LNCaP clone FGC (cell line): ENCODE measurements at regions not wholly inside any gene's neighbourhood (a gene's known extent, or its start where the extent isn't known, plus 50 kb on each side); places are given as distances from the start of the nearest gene placed in this dataset.

Source experiments
- DNase-seq: peaks from one replicate; pipeline ENCODE4 v3.0.0-alpha.2; 2011; ENCODE audit warnings: low read depth
- H3K4me3 ChIP-seq: 2 replicates; pipeline ENCODE4 v1.5.1; 2011; ENCODE audit warnings: mild to moderate bottlenecking, low read depth, low read length, control low read depth
- TF ChIP-seq, protein P1 (sequence below): IDR thresholded peaks from 2 replicates; pipeline ENCODE4 v1.5.1; 2012; ENCODE audit warnings: mild to moderate bottlenecking; ENCODE audit not compliant: control insufficient read depth, insufficient read depth; ENCODE audit errors: extremely low read depth

DNA sequence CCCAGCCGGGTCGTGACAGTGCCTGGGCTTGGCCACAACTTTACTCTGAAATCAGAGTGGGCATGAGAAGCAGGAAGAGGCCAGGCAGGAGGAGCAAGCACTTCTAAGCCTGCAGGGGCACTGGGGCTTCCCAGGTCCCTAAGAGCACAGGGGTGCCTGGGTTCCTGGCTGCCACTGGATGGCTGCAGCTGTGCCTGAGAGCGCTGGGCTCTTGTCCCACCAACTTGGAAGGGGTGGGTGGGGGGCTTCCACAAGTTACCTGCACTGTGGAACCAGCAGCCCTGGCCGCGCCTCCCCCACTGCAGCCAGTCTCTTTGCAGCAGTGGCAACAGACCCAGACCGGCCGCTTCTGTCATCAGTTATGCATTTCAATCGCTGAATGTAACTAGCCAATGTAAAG, 434.7 kb upstream of the GRM3 start:
- no peak overlapping the region for H3K4me3 ChIP-seq
- TF ChIP-seq, protein P1, sequence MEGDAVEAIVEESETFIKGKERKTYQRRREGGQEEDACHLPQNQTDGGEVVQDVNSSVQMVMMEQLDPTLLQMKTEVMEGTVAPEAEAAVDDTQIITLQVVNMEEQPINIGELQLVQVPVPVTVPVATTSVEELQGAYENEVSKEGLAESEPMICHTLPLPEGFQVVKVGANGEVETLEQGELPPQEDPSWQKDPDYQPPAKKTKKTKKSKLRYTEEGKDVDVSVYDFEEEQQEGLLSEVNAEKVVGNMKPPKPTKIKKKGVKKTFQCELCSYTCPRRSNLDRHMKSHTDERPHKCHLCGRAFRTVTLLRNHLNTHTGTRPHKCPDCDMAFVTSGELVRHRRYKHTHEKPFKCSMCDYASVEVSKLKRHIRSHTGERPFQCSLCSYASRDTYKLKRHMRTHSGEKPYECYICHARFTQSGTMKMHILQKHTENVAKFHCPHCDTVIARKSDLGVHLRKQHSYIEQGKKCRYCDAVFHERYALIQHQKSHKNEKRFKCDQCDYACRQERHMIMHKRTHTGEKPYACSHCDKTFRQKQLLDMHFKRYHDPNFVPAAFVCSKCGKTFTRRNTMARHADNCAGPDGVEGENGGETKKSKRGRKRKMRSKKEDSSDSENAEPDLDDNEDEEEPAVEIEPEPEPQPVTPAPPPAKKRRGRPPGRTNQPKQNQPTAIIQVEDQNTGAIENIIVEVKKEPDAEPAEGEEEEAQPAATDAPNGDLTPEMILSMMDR, result no peak
- DNase-seq, result no peak

DNA sequence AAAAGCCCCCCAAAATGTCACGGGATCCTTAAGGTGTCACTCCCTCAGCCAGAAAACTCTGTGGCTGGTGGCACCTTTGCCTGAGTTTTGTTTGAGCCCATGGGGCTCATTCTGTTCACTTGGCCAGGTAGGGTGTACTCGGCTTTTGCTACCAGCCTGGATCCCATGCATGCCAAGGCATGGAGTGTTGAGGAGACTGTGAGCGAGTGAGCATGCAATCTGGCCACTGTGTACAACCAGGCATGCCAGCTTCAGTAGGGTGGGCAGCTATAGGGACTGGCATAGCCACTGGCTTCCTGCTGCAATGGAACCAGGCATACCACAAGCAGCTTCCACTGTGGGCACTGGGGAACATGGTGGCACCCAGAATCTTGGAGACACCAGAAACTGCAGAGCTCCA, 436.0 kb upstream of the GRM3 start:
- DNase-seq, result no peak
- TF ChIP-seq, protein P1, result no peak
- H3K4me3 ChIP-seq, result no peak overlapping the region

DNA sequence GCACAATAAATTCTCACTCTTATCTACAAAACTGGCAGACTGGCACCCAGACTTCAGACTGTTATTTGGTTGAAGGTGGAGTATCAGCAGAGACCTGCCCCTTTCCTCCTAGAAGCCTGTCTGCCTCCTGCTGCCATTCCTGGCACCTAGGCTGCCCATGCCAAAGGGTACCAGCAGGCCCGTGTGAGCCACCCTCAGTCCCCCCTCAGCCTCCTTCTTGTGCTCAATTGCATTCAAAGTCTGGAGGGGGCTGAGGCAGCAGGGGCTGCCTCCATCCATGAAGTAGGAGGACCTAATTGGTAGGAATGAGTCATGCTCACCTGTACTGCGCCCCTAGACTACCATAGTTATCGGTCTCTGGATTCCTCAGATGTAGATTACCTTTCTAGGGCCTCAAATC, 440.9 kb upstream of the GRM3 start:
- DNase-seq, result no peak
- TF ChIP-seq, protein P1, result no peak
- no peak overlapping the region for H3K4me3 ChIP-seq

DNA sequence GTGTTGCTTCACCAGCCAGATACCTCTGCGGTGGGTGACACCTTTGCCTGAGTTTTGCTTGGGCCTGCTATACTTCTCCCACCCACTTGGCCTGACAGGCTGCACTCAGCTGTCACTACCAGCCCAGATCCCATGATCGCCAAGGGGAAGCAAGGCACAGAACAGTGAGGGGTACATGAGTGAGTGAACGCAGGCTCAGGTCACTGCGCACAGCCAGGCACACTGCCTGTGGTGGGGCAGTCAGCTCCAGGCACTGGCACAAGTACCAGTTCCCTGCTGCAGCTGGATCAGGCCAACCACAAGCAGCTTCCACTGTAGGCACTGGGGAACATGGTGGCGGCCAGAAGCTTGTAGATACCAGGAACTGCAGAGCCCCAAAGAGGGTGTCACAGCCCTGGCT, 441.9 kb upstream of the GRM3 start:
- TF ChIP-seq, protein P1, result no peak
- no peak for DNase-seq
- no peak overlapping the region for H3K4me3 ChIP-seq

DNA sequence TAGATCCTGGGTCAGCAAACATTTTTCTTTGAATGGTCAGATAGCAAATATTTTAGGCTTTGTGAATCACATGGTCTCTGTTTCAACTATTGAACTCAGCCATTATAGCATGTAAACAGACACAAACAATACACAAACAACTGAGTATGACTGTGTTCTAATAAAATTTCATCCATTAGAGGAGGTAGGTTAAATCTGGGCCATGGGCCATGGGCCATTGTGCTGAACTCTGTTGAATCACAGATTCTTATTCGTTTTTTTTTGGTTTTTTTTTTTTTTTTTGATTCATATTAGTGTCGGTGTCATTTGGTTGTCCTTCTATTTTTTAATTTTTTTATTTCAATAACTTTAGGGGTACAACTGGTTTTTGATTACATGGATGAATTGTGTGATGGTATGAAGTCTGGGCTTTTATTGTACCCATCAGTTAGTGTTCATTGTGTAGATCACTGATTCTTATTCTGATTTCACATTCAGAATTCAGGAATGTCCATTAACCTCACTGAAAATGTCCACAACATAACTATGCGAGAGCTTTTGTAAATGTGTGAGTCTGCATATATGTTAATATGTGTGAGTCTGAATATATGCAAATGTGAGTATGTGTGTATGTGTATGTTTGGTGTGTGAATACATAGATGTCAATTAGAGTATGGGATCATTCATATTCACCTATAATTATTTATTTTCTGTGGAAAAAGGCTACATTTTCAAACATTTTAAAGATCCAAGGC, 443.7 kb upstream of the GRM3 start:
- DNase-seq, result peak; percentile 37
- no peak overlapping the region for H3K4me3 ChIP-seq
- TF ChIP-seq, protein P1, result no peak

DNA sequence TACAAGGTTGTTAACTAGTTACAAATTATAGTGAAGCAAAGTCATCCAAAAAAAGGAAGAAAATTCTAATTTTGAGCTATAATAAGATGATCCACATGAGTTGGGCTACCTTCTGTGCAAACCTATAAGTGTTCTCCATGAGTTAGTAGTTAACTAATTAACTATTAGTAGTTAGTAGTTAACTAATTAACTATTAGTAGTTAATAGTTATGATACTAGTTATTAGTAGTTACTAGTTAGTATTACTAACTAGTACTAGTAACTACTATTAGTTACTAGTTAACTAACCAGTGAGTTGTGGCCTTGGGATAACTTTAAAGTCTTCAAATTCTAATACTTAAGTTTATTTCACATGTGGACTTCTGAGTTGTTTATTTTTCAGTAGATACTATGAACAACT, 453.4 kb upstream of the GRM3 start:
- TF ChIP-seq, protein P1, result no peak
- DNase-seq, result no peak
- no peak overlapping the region for H3K4me3 ChIP-seq

GRCh38 chr7:86181474-86181873, 462.2 kb upstream of the GRM3 start:
- TF ChIP-seq, protein P1, result no peak
- DNase-seq, result no peak
- H3K4me3 ChIP-seq, result no peak overlapping the region
